ENCODE measurements at regions not wholly inside any gene's neighbourhood (a gene's known extent, or its start where the extent isn't known, plus 50 kb on each side); places are given as distances from the start of the nearest gene placed in this dataset.
"Not testable (repeated sequence)": the region's sequence is repeated elsewhere in the genome, so short reads cannot be mapped to it uniquely, and the experiment has no call there.

GRCh38 chr3:94412936-94413335 lies 350.1 kb downstream of the NSUN3 start:
- H2AK5ac ChIP-seq (ENCODE audit: low read length, severe bottlenecking); DNase-seq; H3K23ac ChIP-seq (ENCODE audit: low read length in 2 of 2); H3K4me3 ChIP-seq (ENCODE audit: insufficient read depth in 1 of 2, low read depth in 1 of 2, low read length in 2 of 2); H3K27ac ChIP-seq (ENCODE audit: low read length, poor library complexity, severe bottlenecking); H2BK120ac ChIP-seq (ENCODE audit: low read depth, low read length); H4K91ac ChIP-seq (ENCODE audit: low read length); H3K4me1 ChIP-seq (ENCODE audit: control insufficient read depth, insufficient read depth, low read depth, low read length); H2BK12ac ChIP-seq (ENCODE audit: low read length in 2 of 2); H3K4ac ChIP-seq (ENCODE audit: low read depth in 1 of 2, low read length in 2 of 2); H3K27me3 ChIP-seq (ENCODE audit: control insufficient read depth in 1 of 2, insufficient read depth in 1 of 2, low read length in 2 of 2); H3K9ac ChIP-seq (ENCODE audit: low read length); H3K79me1 ChIP-seq (replicated peaks; ENCODE audit: low read length, poor library complexity, severe bottlenecking); H2BK15ac ChIP-seq (ENCODE audit: low read depth, poor library complexity, severe bottlenecking); H3K4me2 ChIP-seq (ENCODE audit: low read length, poor library complexity, severe bottlenecking); H2AFZ ChIP-seq (ENCODE audit: low read depth, low read length); H3K9me3 ChIP-seq (ENCODE audit: control insufficient read depth, low read length); H3K18ac ChIP-seq (ENCODE audit: low read depth in 1 of 2, low read length in 2 of 2); H3K36me3 ChIP-seq (ENCODE audit: control insufficient read depth in 1 of 2, insufficient read depth in 2 of 2, low read depth in 1 of 2, low read length in 2 of 2): not testable (repeated sequence)
- peak overlapping the region in 1 of 2 experiments; percentile 48 for H3K14ac ChIP-seq (ENCODE audit: low read length in 2 of 2)
- 86% methylated on average over 3 of the region's 4 CpGs for WGBS
- peak overlapping the region; percentile 19 for H4K8ac ChIP-seq (ENCODE audit: low read length)
- peak overlapping the region; percentile 25 for H2BK5ac ChIP-seq (ENCODE audit: low read depth, low read length, poor library complexity, severe bottlenecking)

GRCh38 chr3:94413336-94414108 lies 350.7 kb downstream of the NSUN3 start:
- Histone ChIP-seq H3K27me3 (ENCODE audit: control insufficient read depth in 1 of 2, insufficient read depth in 1 of 2, low read length in 2 of 2) (no peaks in the 10 kb centered on the region), H2AFZ (ENCODE audit: low read depth, low read length) (no peak overlapping the region), H3K4ac (ENCODE audit: low read depth in 1 of 2, low read length in 2 of 2) (no peak overlapping the region), H3K4me3 (ENCODE audit: insufficient read depth in 1 of 2, low read depth in 1 of 2, low read length in 2 of 2) (no peak overlapping the region), H3K14ac (ENCODE audit: low read length in 2 of 2) (no peak overlapping the region), H3K4me2 (ENCODE audit: low read length, poor library complexity, severe bottlenecking) (no peak overlapping the region), H2AK5ac (ENCODE audit: low read length, severe bottlenecking) (no peak overlapping the region), H3K18ac (ENCODE audit: low read depth in 1 of 2, low read length in 2 of 2) (no peak overlapping the region), H3K4me1 (ENCODE audit: control insufficient read depth, insufficient read depth, low read depth, low read length) (no peaks in the 10 kb centered on the region), H2BK12ac (ENCODE audit: low read length in 2 of 2) (no peak overlapping the region), H3K9ac (ENCODE audit: low read length) (peak overlapping the region; percentile 18), H3K79me1 (replicated peaks; ENCODE audit: low read length, poor library complexity, severe bottlenecking) (no peaks in the 10 kb centered on the region), H2BK5ac (ENCODE audit: low read depth, low read length, poor library complexity, severe bottlenecking) (no peak overlapping the region), H3K23ac (ENCODE audit: low read length in 2 of 2) (no peak overlapping the region), H4K91ac (ENCODE audit: low read length) (no peak overlapping the region), H2BK15ac (ENCODE audit: low read depth, poor library complexity, severe bottlenecking) (no peak overlapping the region), H2BK120ac (ENCODE audit: low read depth, low read length) (no peak overlapping the region), H3K36me3 (ENCODE audit: control insufficient read depth in 1 of 2, insufficient read depth in 2 of 2, low read depth in 1 of 2, low read length in 2 of 2) (no peaks in the 10 kb centered on the region), H4K8ac (ENCODE audit: low read length) (no peak overlapping the region), H3K27ac (ENCODE audit: low read length, poor library complexity, severe bottlenecking) (no peak overlapping the region), H3K9me3 (ENCODE audit: control insufficient read depth, low read length) (no peaks in the 10 kb centered on the region)
- WGBS = 78% methylated on average over 2 of the region's 4 CpGs
- DNase-seq = no peak

GRCh38 chr3:94414418-94414817 lies 351.6 kb downstream of the NSUN3 start:
- no peak overlapping the region for H3K4me3 ChIP-seq (ENCODE audit: insufficient read depth in 1 of 2, low read depth in 1 of 2, low read length in 2 of 2)
- no peak overlapping the region for H2BK120ac ChIP-seq (ENCODE audit: low read depth, low read length)
- no peaks in the 10 kb centered on the region for H3K4me1 ChIP-seq (ENCODE audit: control insufficient read depth, insufficient read depth, low read depth, low read length)
- H4K8ac ChIP-seq (ENCODE audit: low read length) = no peak overlapping the region
- H3K23ac ChIP-seq (ENCODE audit: low read length in 2 of 2) = no peak overlapping the region
- no peak overlapping the region for H3K9ac ChIP-seq (ENCODE audit: low read length)
- no peak overlapping the region for H3K18ac ChIP-seq (ENCODE audit: low read depth in 1 of 2, low read length in 2 of 2)
- H3K79me1 ChIP-seq (replicated peaks; ENCODE audit: low read length, poor library complexity, severe bottlenecking) = no peaks in the 10 kb centered on the region
- H3K27ac ChIP-seq (ENCODE audit: low read length, poor library complexity, severe bottlenecking) = no peak overlapping the region
- H4K91ac ChIP-seq (ENCODE audit: low read length) = no peak overlapping the region
- no peak overlapping the region for H2AK5ac ChIP-seq (ENCODE audit: low read length, severe bottlenecking)
- WGBS = 50% methylated on average over 1 of the region's 2 CpGs
- H3K4ac ChIP-seq (ENCODE audit: low read depth in 1 of 2, low read length in 2 of 2) = no peak overlapping the region
- H3K9me3 ChIP-seq (ENCODE audit: control insufficient read depth, low read length) = no peaks in the 10 kb centered on the region
- no peak overlapping the region for H2BK5ac ChIP-seq (ENCODE audit: low read depth, low read length, poor library complexity, severe bottlenecking)
- DNase-seq = no peak
- no peak overlapping the region for H2BK15ac ChIP-seq (ENCODE audit: low read depth, poor library complexity, severe bottlenecking)
- H3K14ac ChIP-seq (ENCODE audit: low read length in 2 of 2) = no peak overlapping the region
- no peaks in the 10 kb centered on the region for H3K27me3 ChIP-seq (ENCODE audit: control insufficient read depth in 1 of 2, insufficient read depth in 1 of 2, low read length in 2 of 2)
- no peak overlapping the region for H2AFZ ChIP-seq (ENCODE audit: low read depth, low read length)
- H3K36me3 ChIP-seq (ENCODE audit: control insufficient read depth in 1 of 2, insufficient read depth in 2 of 2, low read depth in 1 of 2, low read length in 2 of 2) = no peaks in the 10 kb centered on the region
- no peak overlapping the region for H3K4me2 ChIP-seq (ENCODE audit: low read length, poor library complexity, severe bottlenecking)
- no peak overlapping the region for H2BK12ac ChIP-seq (ENCODE audit: low read length in 2 of 2)

- no peaks in the 10 kb centered on the region for H3K4me1 ChIP-seq (ENCODE audit: control insufficient read depth, insufficient read depth, low read depth, low read length)
- no peaks in the 10 kb centered on the region for H3K27me3 ChIP-seq (ENCODE audit: control insufficient read depth in 1 of 2, insufficient read depth in 1 of 2, low read length in 2 of 2)
- H3K23ac ChIP-seq (ENCODE audit: low read length in 2 of 2) = no peak overlapping the region
- no peak overlapping the region for H2AK5ac ChIP-seq (ENCODE audit: low read length, severe bottlenecking)
- WGBS = 96% methylated on average over 3 of the region's 4 CpGs
- H2AFZ ChIP-seq (ENCODE audit: low read depth, low read length) = no peak overlapping the region
- H3K27ac ChIP-seq (ENCODE audit: low read length, poor library complexity, severe bottlenecking) = no peak overlapping the region
- H2BK5ac ChIP-seq (ENCODE audit: low read depth, low read length, poor library complexity, severe bottlenecking) = no peak overlapping the region
- H3K4ac ChIP-seq (ENCODE audit: low read depth in 1 of 2, low read length in 2 of 2) = no peak overlapping the region
- no peak overlapping the region for H2BK15ac ChIP-seq (ENCODE audit: low read depth, poor library complexity, severe bottlenecking)
- H3K14ac ChIP-seq (ENCODE audit: low read length in 2 of 2) = no peak overlapping the region
- H3K4me2 ChIP-seq (ENCODE audit: low read length, poor library complexity, severe bottlenecking) = no peak overlapping the region
- no peaks in the 10 kb centered on the region for H3K36me3 ChIP-seq (ENCODE audit: control insufficient read depth in 1 of 2, insufficient read depth in 2 of 2, low read depth in 1 of 2, low read length in 2 of 2)
- H3K9me3 ChIP-seq (ENCODE audit: control insufficient read depth, low read length) = peaks cover 2% of the 10 kb centered on the region
- no peak overlapping the region for H4K8ac ChIP-seq (ENCODE audit: low read length)
- H3K79me1 ChIP-seq (replicated peaks; ENCODE audit: low read length, poor library complexity, severe bottlenecking) = no peaks in the 10 kb centered on the region
- no peak overlapping the region for H3K4me3 ChIP-seq (ENCODE audit: insufficient read depth in 1 of 2, low read depth in 1 of 2, low read length in 2 of 2)
- DNase-seq = no peak
- no peak overlapping the region for H3K9ac ChIP-seq (ENCODE audit: low read length)
- H3K18ac ChIP-seq (ENCODE audit: low read depth in 1 of 2, low read length in 2 of 2) = no peak overlapping the region
- H4K91ac ChIP-seq (ENCODE audit: low read length) = no peak overlapping the region
- no peak overlapping the region for H2BK12ac ChIP-seq (ENCODE audit: low read length in 2 of 2)
- no peak overlapping the region for H2BK120ac ChIP-seq (ENCODE audit: low read depth, low read length)
Measured at GRCh38 chr3:94416768-94417167, 353.9 kb downstream of the NSUN3 start.
